Peyer's patch (tissue), 4 donors: ENCODE measurements at regions not wholly inside any gene's neighbourhood (a gene's known extent, or its start where the extent isn't known, plus 50 kb on each side); places are given as distances from the start of the nearest gene placed in this dataset.

ENCODE experiments used
- POLR2A ChIP-seq, 2 donors: fragments of 450-650 bp; IDR thresholded peaks; one replicate each; pipeline ENCODE4 v1.5.1; 2017; ENCODE audit warnings: antibody characterized with exemption in 2 of 2, mild to moderate bottlenecking in 2 of 2, moderate library complexity in 2 of 2
- TF ChIP-seq, protein P1 (sequence below), 6 experiments: fragments of 450-650 bp in 4 of 6; fragments of 200-600 bp in 2 of 6; sonication (generic) in 1 of 6; IDR thresholded peaks; one replicate each; pipeline ENCODE4 v1.5.1; 2017 to 2019; ENCODE audit warnings: antibody characterized with exemption in 6 of 6, mild to moderate bottlenecking in 3 of 6, moderate library complexity in 1 of 6

DNA sequence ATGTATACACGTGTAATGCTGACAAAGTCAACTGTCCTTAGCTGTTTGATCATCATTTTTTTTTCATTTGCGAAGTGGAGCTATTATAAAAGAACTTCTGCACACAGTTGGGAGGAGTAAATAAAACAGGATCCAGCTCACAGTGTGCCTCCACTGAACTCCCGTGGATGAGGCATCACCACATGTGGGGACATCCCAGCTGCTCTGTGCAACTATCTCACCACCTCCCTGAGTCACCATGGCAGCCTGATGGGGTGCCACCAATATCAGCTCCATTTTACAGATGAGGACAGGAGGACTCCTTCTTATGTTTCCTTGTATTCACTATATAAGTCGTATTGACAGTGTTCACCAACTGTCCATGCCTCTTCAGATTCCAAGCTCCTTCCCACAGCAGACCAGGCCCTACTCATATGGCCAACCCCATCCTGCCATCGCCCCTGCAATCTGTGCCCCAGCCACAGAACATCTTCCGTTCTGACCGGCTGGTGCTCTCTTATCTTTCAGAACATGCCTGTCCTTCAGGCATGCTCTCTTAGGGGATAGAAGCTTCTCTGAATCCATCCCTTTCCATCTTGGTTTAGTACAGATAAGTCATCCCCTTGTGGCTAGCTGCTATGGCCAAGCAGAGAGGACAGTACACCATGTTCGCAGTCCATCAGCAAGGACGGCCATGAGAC, 288.1 kb downstream of the RNF144A start:
- TF ChIP-seq, protein P1, sequence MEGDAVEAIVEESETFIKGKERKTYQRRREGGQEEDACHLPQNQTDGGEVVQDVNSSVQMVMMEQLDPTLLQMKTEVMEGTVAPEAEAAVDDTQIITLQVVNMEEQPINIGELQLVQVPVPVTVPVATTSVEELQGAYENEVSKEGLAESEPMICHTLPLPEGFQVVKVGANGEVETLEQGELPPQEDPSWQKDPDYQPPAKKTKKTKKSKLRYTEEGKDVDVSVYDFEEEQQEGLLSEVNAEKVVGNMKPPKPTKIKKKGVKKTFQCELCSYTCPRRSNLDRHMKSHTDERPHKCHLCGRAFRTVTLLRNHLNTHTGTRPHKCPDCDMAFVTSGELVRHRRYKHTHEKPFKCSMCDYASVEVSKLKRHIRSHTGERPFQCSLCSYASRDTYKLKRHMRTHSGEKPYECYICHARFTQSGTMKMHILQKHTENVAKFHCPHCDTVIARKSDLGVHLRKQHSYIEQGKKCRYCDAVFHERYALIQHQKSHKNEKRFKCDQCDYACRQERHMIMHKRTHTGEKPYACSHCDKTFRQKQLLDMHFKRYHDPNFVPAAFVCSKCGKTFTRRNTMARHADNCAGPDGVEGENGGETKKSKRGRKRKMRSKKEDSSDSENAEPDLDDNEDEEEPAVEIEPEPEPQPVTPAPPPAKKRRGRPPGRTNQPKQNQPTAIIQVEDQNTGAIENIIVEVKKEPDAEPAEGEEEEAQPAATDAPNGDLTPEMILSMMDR (IDR thresholded peaks at IDR 0.05), result no peak
- no peak for TF ChIP-seq POLR2A (IDR thresholded peaks at IDR 0.05)
